KBM-7 (cell line): ENCODE measurements at regions not wholly inside any gene's neighbourhood (a gene's known extent, or its start where the extent isn't known, plus 50 kb on each side); places are given as distances from the start of the nearest gene placed in this dataset.
"Not testable (repeated sequence)": the region's sequence is repeated elsewhere in the genome, so short reads cannot be mapped to it uniquely, and the experiment has no call there.

Experiments used
- DNase-seq: peaks from one replicate; pipeline ENCODE4 v3.0.0-alpha.2; 2015
- in situ Hi-C: fragments of 300-500 bp; cut with MboI; formaldehyde crosslinking; loops from 2 replicates; pipeline ENCODE4 v1.14.3; 2020; ENCODE audit warnings: low sequenced_read_pairs, low pct_unique_long_range_greater_than_20kb, mixed read lengths

- no peak for DNase-seq
- in situ Hi-C loops, result no loop called here
Observed at GRCh38 chr6:9240861-9241260, 805.5 kb upstream of the SLC35B3 start.

GRCh38 chr6:9236443-9236842, 801.1 kb upstream of the SLC35B3 start:
- in situ Hi-C loops, result no loop called here
- no peak for DNase-seq

GRCh38 chr6:9233686-9234085, 798.3 kb upstream of the SLC35B3 start:
- no peak for DNase-seq
- in situ Hi-C loops, result no loop called here

- in situ Hi-C loops, result no loop called here
- no peak for DNase-seq
Observed at GRCh38 chr6:9233226-9233625, 797.9 kb upstream of the SLC35B3 start.

GRCh38 chr6:9225441-9225871, 790.1 kb upstream of the SLC35B3 start:
- in situ Hi-C loops, result no loop called here
- no peak for DNase-seq

- DNase-seq, result no peak
- in situ Hi-C loops, result no loop called here
Observed at GRCh38 chr6:9224539-9224938, 789.2 kb upstream of the SLC35B3 start.

- DNase-seq, in situ Hi-C loops: not testable (repeated sequence)
Observed at GRCh38 chr6:9213717-9214116, 778.4 kb upstream of the SLC35B3 start.

GRCh38 chr6:9208966-9209365, 773.6 kb upstream of the SLC35B3 start:
- no peak for DNase-seq
- in situ Hi-C loops, result no loop called here

- in situ Hi-C loops, result no loop called here
- DNase-seq, result no peak
Observed at GRCh38 chr6:9205645-9206044, 770.3 kb upstream of the SLC35B3 start.

- in situ Hi-C loops, result no loop called here
- no peak for DNase-seq
Observed at GRCh38 chr6:9204171-9204570, 768.8 kb upstream of the SLC35B3 start.

- DNase-seq, result no peak
- in situ Hi-C loops, result no loop called here
Observed at GRCh38 chr6:9200712-9201111, 765.4 kb upstream of the SLC35B3 start.

GRCh38 chr6:9197726-9198125, 762.4 kb upstream of the SLC35B3 start:
- no peak for DNase-seq
- in situ Hi-C loops, result no loop called here

- DNase-seq, result no peak
- in situ Hi-C loops, result no loop called here
Observed at GRCh38 chr6:9195322-9195721, 760.0 kb upstream of the SLC35B3 start.

GRCh38 chr6:9192405-9192909, 757.1 kb upstream of the SLC35B3 start:
- in situ Hi-C loops, result no loop called here
- DNase-seq, result no peak

- DNase-seq, result no peak
- in situ Hi-C loops, result no loop called here
Observed at GRCh38 chr6:9186148-9186547, 750.8 kb upstream of the SLC35B3 start.

GRCh38 chr6:9178071-9178470, 742.7 kb upstream of the SLC35B3 start:
- in situ Hi-C loops, result no loop called here
- DNase-seq, result no peak

GRCh38 chr6:9173229-9173628, 737.9 kb upstream of the SLC35B3 start:
- no peak for DNase-seq
- in situ Hi-C loops, result no loop called here

- no peak for DNase-seq
- in situ Hi-C loops, result no loop called here
Observed at GRCh38 chr6:9172096-9172495, 736.8 kb upstream of the SLC35B3 start.

GRCh38 chr6:9168669-9169068, 733.3 kb upstream of the SLC35B3 start:
- DNase-seq, result no peak
- in situ Hi-C loops, result no loop called here

- no peak for DNase-seq
- in situ Hi-C loops, result no loop called here
Observed at GRCh38 chr6:9161731-9162130, 726.4 kb upstream of the SLC35B3 start.

- in situ Hi-C loops, result no loop called here
- no peak for DNase-seq
Observed at GRCh38 chr6:9159051-9159450, 723.7 kb upstream of the SLC35B3 start.

GRCh38 chr6:9155836-9156235, 720.5 kb upstream of the SLC35B3 start:
- in situ Hi-C loops, result no loop called here

More at GRCh38 chr6:9155836-9156235, 720.5 kb upstream of the SLC35B3 start:
- no peak for DNase-seq
